ENCODE measurements at regions not wholly inside any gene's neighbourhood (a gene's known extent, or its start where the extent isn't known, plus 50 kb on each side); places are given as distances from the start of the nearest gene placed in this dataset.

DNA sequence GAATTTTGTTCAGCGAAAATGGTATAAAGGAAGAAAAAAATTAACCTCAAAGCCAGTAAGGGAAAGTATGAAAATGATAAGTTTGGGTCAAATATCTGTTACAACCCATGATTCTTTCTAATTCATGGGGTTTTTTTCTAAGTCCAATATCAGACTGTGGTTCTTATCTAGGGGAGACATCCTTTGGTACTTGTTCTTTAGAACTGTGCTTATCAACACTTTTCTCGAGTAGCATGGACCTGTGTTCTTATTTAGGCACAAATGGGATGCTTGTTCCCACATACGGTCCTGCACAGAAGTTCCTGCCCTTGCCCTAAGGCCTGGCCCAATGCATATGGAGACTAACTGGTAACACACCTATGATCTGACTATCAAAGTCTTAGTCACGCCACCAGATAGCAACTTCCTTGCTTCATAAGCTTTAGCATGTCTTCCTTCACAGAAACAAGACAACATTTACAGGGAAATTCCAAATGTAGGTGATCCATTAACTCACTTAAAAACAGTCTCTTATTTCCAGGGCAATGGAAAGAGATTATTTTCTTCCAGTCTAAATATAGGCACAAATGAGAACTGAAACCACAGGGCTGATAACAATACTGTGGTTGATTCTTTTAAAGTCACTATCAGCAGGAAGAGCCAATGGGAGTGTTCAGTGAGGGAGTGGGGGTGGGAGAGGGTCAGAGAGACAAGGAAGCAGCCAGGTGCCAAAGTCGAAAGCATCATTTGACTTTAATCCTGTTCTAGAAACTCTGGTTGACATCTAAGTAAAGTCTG lies 268.8 kb upstream of the ANKRD55 start:
- no peaks in the 10 kb centered on the region for H3K36me3 ChIP-seq (ENCODE audit: insufficient read depth, low read length)
- H3K27ac ChIP-seq (ENCODE audit: low read depth, low read length): no peak overlapping the region
- H3K9me3 ChIP-seq (ENCODE audit: low read depth, low read length): no peaks in the 10 kb centered on the region
- H3K4me1 ChIP-seq (ENCODE audit: insufficient read depth, low read length): no peaks in the 10 kb centered on the region
- no peak overlapping the region for H3K4me3 ChIP-seq (ENCODE audit: insufficient read depth, low read length)
- H3K27me3 ChIP-seq (ENCODE audit: insufficient read depth, low read length): no peaks in the 10 kb centered on the region
- DNase-seq (ENCODE audit: insufficient read length, low spot score, missing footprints): no peak
- no peak overlapping the region for H3K4me2 ChIP-seq (ENCODE audit: insufficient read depth, low read length)
- no peaks in the 10 kb centered on the region for H4K20me1 ChIP-seq (ENCODE audit: insufficient read depth, low read length)
- H3K79me2 ChIP-seq (ENCODE audit: insufficient read depth, low read length): no peaks in the 10 kb centered on the region
- no peak overlapping the region for H2AFZ ChIP-seq (ENCODE audit: low read length)
- TF ChIP-seq, protein P1, sequence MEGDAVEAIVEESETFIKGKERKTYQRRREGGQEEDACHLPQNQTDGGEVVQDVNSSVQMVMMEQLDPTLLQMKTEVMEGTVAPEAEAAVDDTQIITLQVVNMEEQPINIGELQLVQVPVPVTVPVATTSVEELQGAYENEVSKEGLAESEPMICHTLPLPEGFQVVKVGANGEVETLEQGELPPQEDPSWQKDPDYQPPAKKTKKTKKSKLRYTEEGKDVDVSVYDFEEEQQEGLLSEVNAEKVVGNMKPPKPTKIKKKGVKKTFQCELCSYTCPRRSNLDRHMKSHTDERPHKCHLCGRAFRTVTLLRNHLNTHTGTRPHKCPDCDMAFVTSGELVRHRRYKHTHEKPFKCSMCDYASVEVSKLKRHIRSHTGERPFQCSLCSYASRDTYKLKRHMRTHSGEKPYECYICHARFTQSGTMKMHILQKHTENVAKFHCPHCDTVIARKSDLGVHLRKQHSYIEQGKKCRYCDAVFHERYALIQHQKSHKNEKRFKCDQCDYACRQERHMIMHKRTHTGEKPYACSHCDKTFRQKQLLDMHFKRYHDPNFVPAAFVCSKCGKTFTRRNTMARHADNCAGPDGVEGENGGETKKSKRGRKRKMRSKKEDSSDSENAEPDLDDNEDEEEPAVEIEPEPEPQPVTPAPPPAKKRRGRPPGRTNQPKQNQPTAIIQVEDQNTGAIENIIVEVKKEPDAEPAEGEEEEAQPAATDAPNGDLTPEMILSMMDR (IDR thresholded peaks at IDR 0.05; ENCODE audit: extremely low read depth, low read depth, low read length): no peak

GRCh38 chr5:56499901-56500300 lies 266.8 kb upstream of the ANKRD55 start:
- H3K9me3 ChIP-seq (ENCODE audit: low read depth, low read length): no peaks in the 10 kb centered on the region
- H2AFZ ChIP-seq (ENCODE audit: low read length): no peak overlapping the region
- TF ChIP-seq, protein P1 (IDR thresholded peaks at IDR 0.05; ENCODE audit: extremely low read depth, low read depth, low read length): no peak
- H3K4me3 ChIP-seq (ENCODE audit: insufficient read depth, low read length): no peak overlapping the region
- DNase-seq (ENCODE audit: insufficient read length, low spot score, missing footprints): no peak
- H3K4me1 ChIP-seq (ENCODE audit: insufficient read depth, low read length): no peaks in the 10 kb centered on the region
- no peaks in the 10 kb centered on the region for H3K79me2 ChIP-seq (ENCODE audit: insufficient read depth, low read length)
- H3K27me3 ChIP-seq (ENCODE audit: insufficient read depth, low read length): no peaks in the 10 kb centered on the region
- H3K4me2 ChIP-seq (ENCODE audit: insufficient read depth, low read length): no peak overlapping the region
- H3K36me3 ChIP-seq (ENCODE audit: insufficient read depth, low read length): no peaks in the 10 kb centered on the region
- no peak overlapping the region for H3K27ac ChIP-seq (ENCODE audit: low read depth, low read length)
- no peaks in the 10 kb centered on the region for H4K20me1 ChIP-seq (ENCODE audit: insufficient read depth, low read length)

GRCh38 chr5:56499491-56499890 lies 266.4 kb upstream of the ANKRD55 start:
- no peaks in the 10 kb centered on the region for H3K4me1 ChIP-seq (ENCODE audit: insufficient read depth, low read length)
- no peak overlapping the region for H3K27ac ChIP-seq (ENCODE audit: low read depth, low read length)
- no peak overlapping the region for H2AFZ ChIP-seq (ENCODE audit: low read length)
- H3K36me3 ChIP-seq (ENCODE audit: insufficient read depth, low read length): no peaks in the 10 kb centered on the region
- no peak overlapping the region for H3K4me3 ChIP-seq (ENCODE audit: insufficient read depth, low read length)
- no peaks in the 10 kb centered on the region for H3K79me2 ChIP-seq (ENCODE audit: insufficient read depth, low read length)
- peaks cover 3% of the 10 kb centered on the region for H3K27me3 ChIP-seq (ENCODE audit: insufficient read depth, low read length)
- no peaks in the 10 kb centered on the region for H3K9me3 ChIP-seq (ENCODE audit: low read depth, low read length)
- TF ChIP-seq, protein P1 (IDR thresholded peaks at IDR 0.05; ENCODE audit: extremely low read depth, low read depth, low read length): no peak
- no peaks in the 10 kb centered on the region for H4K20me1 ChIP-seq (ENCODE audit: insufficient read depth, low read length)
- no peak for DNase-seq (ENCODE audit: insufficient read length, low spot score, missing footprints)
- no peak overlapping the region for H3K4me2 ChIP-seq (ENCODE audit: insufficient read depth, low read length)

DNA sequence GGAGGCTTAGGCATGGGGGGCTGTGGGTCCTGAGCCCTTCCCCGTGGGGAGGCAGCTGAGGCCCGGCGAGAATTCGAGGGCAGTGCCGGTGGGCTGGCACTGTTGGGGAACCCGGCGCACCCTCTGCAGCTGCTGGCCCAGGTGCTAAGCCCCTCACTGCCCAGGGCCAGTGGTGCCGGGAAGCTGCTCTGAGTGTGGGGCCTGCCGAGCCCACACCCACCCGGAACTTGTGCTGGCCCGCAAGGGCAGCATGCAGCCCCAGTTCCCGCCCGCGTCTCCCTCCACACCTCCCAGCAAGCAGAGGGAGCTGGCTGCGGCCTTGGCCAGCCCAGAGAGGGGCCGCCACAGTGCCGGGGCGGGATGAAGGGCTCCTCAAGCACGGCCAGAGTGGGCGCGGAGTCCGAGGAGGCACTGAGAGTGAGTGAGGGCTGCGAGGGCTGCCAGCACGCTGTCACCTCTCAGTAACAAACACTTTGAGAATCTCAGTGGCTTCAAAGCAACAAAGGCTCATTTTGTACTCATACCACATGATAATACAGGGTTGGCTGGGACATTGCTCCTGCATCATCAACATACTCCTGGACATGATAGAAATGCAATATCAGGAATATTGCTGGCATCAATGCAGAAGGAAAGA lies 265.7 kb upstream of the ANKRD55 start:
- no peaks in the 10 kb centered on the region for H3K4me1 ChIP-seq (ENCODE audit: insufficient read depth, low read length)
- peaks cover 5% of the 10 kb centered on the region for H3K27me3 ChIP-seq (ENCODE audit: insufficient read depth, low read length)
- no peak overlapping the region for H3K4me3 ChIP-seq (ENCODE audit: insufficient read depth, low read length)
- no peak overlapping the region for H3K4me2 ChIP-seq (ENCODE audit: insufficient read depth, low read length)
- no peak overlapping the region for H2AFZ ChIP-seq (ENCODE audit: low read length)
- TF ChIP-seq, protein P1 (IDR thresholded peaks at IDR 0.05; ENCODE audit: extremely low read depth, low read depth, low read length): no peak
- H4K20me1 ChIP-seq (ENCODE audit: insufficient read depth, low read length): no peaks in the 10 kb centered on the region
- no peaks in the 10 kb centered on the region for H3K79me2 ChIP-seq (ENCODE audit: insufficient read depth, low read length)
- DNase-seq (ENCODE audit: insufficient read length, low spot score, missing footprints): no peak
- H3K27ac ChIP-seq (ENCODE audit: low read depth, low read length): no peak overlapping the region
- no peaks in the 10 kb centered on the region for H3K36me3 ChIP-seq (ENCODE audit: insufficient read depth, low read length)
- no peaks in the 10 kb centered on the region for H3K9me3 ChIP-seq (ENCODE audit: low read depth, low read length)

Measured in osteoblast (primary cell).